Ishikawa (cell line): ENCODE measurements at regions not wholly inside any gene's neighbourhood (a gene's known extent, or its start where the extent isn't known, plus 50 kb on each side); places are given as distances from the start of the nearest gene placed in this dataset.

ENCODE experiments used
- CEBPB ChIP-seq: IDR thresholded peaks from 2 replicates; pipeline ENCODE4 v1.6.1; 2012
- CREB1 ChIP-seq: IDR thresholded peaks from 2 replicates; pipeline ENCODE4 v1.6.1; 2012; ENCODE audit warnings: low read depth
- EGR1 ChIP-seq: IDR thresholded peaks from 2 replicates; pipeline ENCODE4 v1.6.1; 2012
- EP300 ChIP-seq: IDR thresholded peaks from 2 replicates; pipeline ENCODE4 v1.6.1; 2012; ENCODE audit warnings: borderline replicate concordance
- FOXM1 ChIP-seq: IDR thresholded peaks from 2 replicates; pipeline ENCODE4 v1.6.1; 2012; ENCODE audit warnings: low read depth, borderline replicate concordance
- MAX ChIP-seq: IDR thresholded peaks from 2 replicates; pipeline ENCODE4 v1.6.1; 2012
- NFIC ChIP-seq: IDR thresholded peaks from 2 replicates; pipeline ENCODE4 v1.6.1; 2012
- RAD21 ChIP-seq: IDR thresholded peaks from 2 replicates; pipeline ENCODE4 v1.6.1; 2012; ENCODE audit warnings: low read depth
- TAF1 ChIP-seq: IDR thresholded peaks from 2 replicates; pipeline ENCODE4 v1.6.1; 2012; ENCODE audit warnings: low read depth, mild to moderate bottlenecking
- TCF12 ChIP-seq: IDR thresholded peaks from 2 replicates; pipeline ENCODE4 v1.6.1; 2012; ENCODE audit warnings: low read depth
- ZBTB7A ChIP-seq: IDR thresholded peaks from 2 replicates; pipeline ENCODE4 v1.6.1; 2012; ENCODE audit warnings: low read depth
- TF ChIP-seq, protein P1 (sequence below): IDR thresholded peaks from 2 replicates; pipeline ENCODE4 v1.6.1; 2012

DNA sequence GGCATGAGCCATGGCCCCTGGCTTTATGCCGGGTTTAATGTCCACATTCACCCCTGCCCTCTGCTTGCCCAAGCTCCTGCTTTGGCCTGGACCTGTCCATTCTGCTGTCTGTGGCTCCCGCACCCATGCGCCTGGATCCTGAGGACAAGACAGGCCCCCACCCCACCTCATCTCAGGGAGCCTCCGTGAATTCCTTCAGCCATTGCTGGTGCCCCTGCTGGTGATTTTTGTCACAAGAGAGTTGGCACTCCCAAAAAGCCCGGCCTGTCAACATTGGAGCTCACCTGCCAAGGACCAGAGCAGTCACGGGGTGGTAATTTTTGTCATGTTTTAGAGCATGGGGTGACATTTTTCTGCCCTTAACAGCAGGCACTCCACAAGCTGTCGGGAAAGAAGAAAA lies 127.5 kb upstream of the PLXNA4 start:
- TF ChIP-seq EP300 = no peak
- TF ChIP-seq MAX = no peak
- TF ChIP-seq, protein P1, sequence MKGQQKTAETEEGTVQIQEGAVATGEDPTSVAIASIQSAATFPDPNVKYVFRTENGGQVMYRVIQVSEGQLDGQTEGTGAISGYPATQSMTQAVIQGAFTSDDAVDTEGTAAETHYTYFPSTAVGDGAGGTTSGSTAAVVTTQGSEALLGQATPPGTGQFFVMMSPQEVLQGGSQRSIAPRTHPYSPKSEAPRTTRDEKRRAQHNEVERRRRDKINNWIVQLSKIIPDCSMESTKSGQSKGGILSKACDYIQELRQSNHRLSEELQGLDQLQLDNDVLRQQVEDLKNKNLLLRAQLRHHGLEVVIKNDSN = no peak
- TF ChIP-seq TAF1 = no peak
- no peak for TF ChIP-seq EGR1
- TF ChIP-seq RAD21 = no peak
- TF ChIP-seq ZBTB7A = no peak
- no peak for TF ChIP-seq NFIC
- no peak for TF ChIP-seq TCF12
- no peak for TF ChIP-seq FOXM1
- no peak for TF ChIP-seq CEBPB
- TF ChIP-seq CREB1 = no peak
